ENCODE measurements at regions not wholly inside any gene's neighbourhood (a gene's known extent, or its start where the extent isn't known, plus 50 kb on each side); places are given as distances from the start of the nearest gene placed in this dataset.

GRCh38 chr16:82460766-82461165 is 166.0 kb upstream of the CDH13 start:
- no peak for TF ChIP-seq CTCF (conservative IDR thresholded peaks at IDR 0.05)
- no peak overlapping the region for H3K27ac ChIP-seq

- no peak overlapping the region for H3K27ac ChIP-seq
- TF ChIP-seq CTCF (conservative IDR thresholded peaks at IDR 0.05), result no peak
Observed at GRCh38 chr16:82459580-82460256, 167.1 kb upstream of the CDH13 start.

- H3K27ac ChIP-seq, result no peak overlapping the region
- peak; percentile 81 for TF ChIP-seq CTCF (conservative IDR thresholded peaks at IDR 0.05)
Observed at GRCh38 chr16:82456683-82457082, 170.1 kb upstream of the CDH13 start.

GRCh38 chr16:82454566-82454965 is 172.2 kb upstream of the CDH13 start:
- no peak for TF ChIP-seq CTCF (conservative IDR thresholded peaks at IDR 0.05)
- no peak overlapping the region for H3K27ac ChIP-seq

- H3K27ac ChIP-seq, result no peak overlapping the region
- no peak for TF ChIP-seq CTCF (conservative IDR thresholded peaks at IDR 0.05)
Observed at GRCh38 chr16:82454152-82454551, 172.6 kb upstream of the CDH13 start.

GRCh38 chr16:82452004-82452756 is 174.6 kb upstream of the CDH13 start:
- no peak overlapping the region for H3K27ac ChIP-seq
- no peak for TF ChIP-seq CTCF (conservative IDR thresholded peaks at IDR 0.05)

- no peak for TF ChIP-seq CTCF (conservative IDR thresholded peaks at IDR 0.05)
- H3K27ac ChIP-seq, result no peak overlapping the region
Observed at GRCh38 chr16:82451449-82451848, 175.3 kb upstream of the CDH13 start.
